ENCODE measurements at regions not wholly inside any gene's neighbourhood (a gene's known extent, or its start where the extent isn't known, plus 50 kb on each side); places are given as distances from the start of the nearest gene placed in this dataset.

DNA sequence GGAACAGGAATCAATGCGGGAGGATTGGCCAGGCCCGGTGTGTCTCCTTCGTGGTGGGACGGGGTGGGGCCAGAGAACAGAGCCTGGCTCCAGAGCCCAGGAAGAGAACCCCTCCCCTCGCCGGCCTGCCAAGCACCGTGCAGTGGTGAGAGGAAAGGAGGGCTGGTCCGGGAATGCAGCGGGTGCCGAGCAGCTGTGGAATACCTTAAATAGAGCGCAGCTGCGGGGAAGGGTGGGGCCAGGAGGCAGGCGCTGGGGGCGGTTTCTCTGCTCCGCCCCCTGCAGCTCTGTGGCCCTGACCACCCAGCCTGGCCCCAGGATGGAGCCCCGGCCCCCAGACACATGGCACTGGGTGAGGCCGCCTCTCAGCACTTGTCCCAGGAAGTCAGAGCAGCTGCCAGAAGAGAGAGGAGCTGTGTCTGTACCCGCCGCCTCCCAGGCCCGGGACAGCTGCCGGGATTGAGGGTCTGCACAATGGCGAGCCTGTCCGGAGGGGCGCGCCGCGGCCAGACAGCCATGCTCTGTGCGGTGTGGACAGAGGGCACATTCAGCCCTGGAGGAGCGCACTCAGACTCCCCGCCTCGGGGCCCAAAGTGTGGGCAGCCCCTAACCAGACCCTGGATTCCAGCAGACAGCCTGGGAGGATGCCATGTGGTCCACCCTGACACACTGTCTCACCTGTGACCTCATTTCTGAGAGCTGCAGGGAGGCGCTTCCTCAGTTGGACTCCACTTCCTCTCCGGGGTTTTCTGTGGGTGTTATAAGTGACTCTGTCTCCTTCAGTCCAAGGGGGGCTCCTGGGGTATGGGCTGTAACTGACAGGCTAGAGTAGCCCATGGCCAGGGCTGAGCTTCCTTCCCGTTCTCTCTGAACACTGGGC is 268.8 kb downstream of the SEC14L1 start:
- DNase-seq (ENCODE audit: low spot score), result no peak
- in situ Hi-C loops (cut with MboI; ENCODE audit: low pct_unique_long_range_greater_than_20kb, low sequenced_read_pairs, unreplicated experiment), result no loop called here
- TF ChIP-seq, protein P1, sequence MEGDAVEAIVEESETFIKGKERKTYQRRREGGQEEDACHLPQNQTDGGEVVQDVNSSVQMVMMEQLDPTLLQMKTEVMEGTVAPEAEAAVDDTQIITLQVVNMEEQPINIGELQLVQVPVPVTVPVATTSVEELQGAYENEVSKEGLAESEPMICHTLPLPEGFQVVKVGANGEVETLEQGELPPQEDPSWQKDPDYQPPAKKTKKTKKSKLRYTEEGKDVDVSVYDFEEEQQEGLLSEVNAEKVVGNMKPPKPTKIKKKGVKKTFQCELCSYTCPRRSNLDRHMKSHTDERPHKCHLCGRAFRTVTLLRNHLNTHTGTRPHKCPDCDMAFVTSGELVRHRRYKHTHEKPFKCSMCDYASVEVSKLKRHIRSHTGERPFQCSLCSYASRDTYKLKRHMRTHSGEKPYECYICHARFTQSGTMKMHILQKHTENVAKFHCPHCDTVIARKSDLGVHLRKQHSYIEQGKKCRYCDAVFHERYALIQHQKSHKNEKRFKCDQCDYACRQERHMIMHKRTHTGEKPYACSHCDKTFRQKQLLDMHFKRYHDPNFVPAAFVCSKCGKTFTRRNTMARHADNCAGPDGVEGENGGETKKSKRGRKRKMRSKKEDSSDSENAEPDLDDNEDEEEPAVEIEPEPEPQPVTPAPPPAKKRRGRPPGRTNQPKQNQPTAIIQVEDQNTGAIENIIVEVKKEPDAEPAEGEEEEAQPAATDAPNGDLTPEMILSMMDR (IDR thresholded peaks at IDR 0.05; ENCODE audit: extremely low read depth, insufficient read depth, missing control alignments), result no peak

GRCh38 chr17:77410470-77410869 is 269.7 kb downstream of the SEC14L1 start:
- TF ChIP-seq, protein P1 (IDR thresholded peaks at IDR 0.05; ENCODE audit: extremely low read depth, insufficient read depth, missing control alignments), result no peak
- in situ Hi-C loops (cut with MboI; ENCODE audit: low pct_unique_long_range_greater_than_20kb, low sequenced_read_pairs, unreplicated experiment), result no loop called here
- no peak for DNase-seq (ENCODE audit: low spot score)

GRCh38 chr17:77414811-77415400 is 274.1 kb downstream of the SEC14L1 start:
- TF ChIP-seq, protein P1 (IDR thresholded peaks at IDR 0.05; ENCODE audit: extremely low read depth, insufficient read depth, missing control alignments), result no peak
- in situ Hi-C loops (cut with MboI; ENCODE audit: low pct_unique_long_range_greater_than_20kb, low sequenced_read_pairs, unreplicated experiment), result no loop called here
- no peak for DNase-seq (ENCODE audit: low spot score)

GRCh38 chr17:77416105-77416713 is 275.4 kb downstream of the SEC14L1 start:
- TF ChIP-seq, protein P1 (IDR thresholded peaks at IDR 0.05; ENCODE audit: extremely low read depth, insufficient read depth, missing control alignments), result no peak
- in situ Hi-C loops (cut with MboI; ENCODE audit: low pct_unique_long_range_greater_than_20kb, low sequenced_read_pairs, unreplicated experiment), result no loop called here
- DNase-seq (ENCODE audit: low spot score), result no peak

GRCh38 chr17:77417575-77417974 is 276.8 kb downstream of the SEC14L1 start:
- in situ Hi-C loops (cut with MboI; ENCODE audit: low pct_unique_long_range_greater_than_20kb, low sequenced_read_pairs, unreplicated experiment), result no loop called here
- TF ChIP-seq, protein P1 (IDR thresholded peaks at IDR 0.05; ENCODE audit: extremely low read depth, insufficient read depth, missing control alignments), result no peak
- DNase-seq (ENCODE audit: low spot score), result no peak

DNA sequence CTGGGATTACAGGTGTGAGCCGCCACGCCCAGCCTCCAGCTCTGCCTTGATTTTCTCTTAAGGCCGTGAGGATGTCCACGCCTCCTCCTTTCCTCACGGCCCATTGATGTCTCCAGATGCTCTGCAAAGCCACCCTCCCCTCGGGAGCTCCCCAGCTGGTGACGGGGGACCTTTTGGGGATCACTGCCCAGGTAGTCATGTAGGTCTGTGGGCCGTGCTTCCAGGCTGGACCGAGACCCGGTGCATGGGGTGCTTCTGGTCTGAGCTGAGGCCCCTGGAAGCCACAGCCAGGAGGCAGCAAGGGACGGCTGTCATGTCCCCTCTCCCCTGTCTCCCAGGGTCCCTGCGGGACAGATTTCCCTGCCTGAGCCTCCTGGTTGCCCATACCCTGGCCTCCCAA is 277.8 kb downstream of the SEC14L1 start:
- no peak for DNase-seq (ENCODE audit: low spot score)
- in situ Hi-C loops (cut with MboI; ENCODE audit: low pct_unique_long_range_greater_than_20kb, low sequenced_read_pairs, unreplicated experiment), result no loop called here

More for the DNA sequence above, 277.8 kb downstream of the SEC14L1 start:
- TF ChIP-seq, protein P1 (IDR thresholded peaks at IDR 0.05; ENCODE audit: extremely low read depth, insufficient read depth, missing control alignments), result no peak

Data from GM13977 (cell line).